ENCODE measurements at regions not wholly inside any gene's neighbourhood (a gene's known extent, or its start where the extent isn't known, plus 50 kb on each side); places are given as distances from the start of the nearest gene placed in this dataset.

GRCh38 chr9:75418518-75418917 lies 330.2 kb downstream of the OSTF1 start:
- Histone ChIP-seq H3F3A (replicated peaks; ENCODE audit: insufficient read depth) (no peaks in the 10 kb centered on the region), H4K20me1 (ENCODE audit: insufficient read depth) (no peaks in the 10 kb centered on the region), H3K36me3 (replicated peaks in 1 of 2; ENCODE audit: control insufficient read depth in 1 of 2, insufficient read depth in 2 of 2, low read length in 1 of 2) (no peaks in the 10 kb centered on the region), H3K27ac (ENCODE audit: low read depth in 2 of 2, low read length in 1 of 2) (no peak overlapping the region), H3K79me2 (ENCODE audit: insufficient read depth) (no peaks in the 10 kb centered on the region), H3K9me2 (no peaks in the 10 kb centered on the region), H3K4me1 (ENCODE audit: control insufficient read depth in 1 of 2, insufficient read depth in 2 of 2, low read depth in 1 of 2, low read length in 1 of 2) (no peaks in the 10 kb centered on the region), H2AFZ (ENCODE audit: low read depth) (no peak overlapping the region), H3K27me3 (ENCODE audit: insufficient read depth) (no peaks in the 10 kb centered on the region), H3K4me3 (ENCODE audit: low read depth in 2 of 2, low read length in 1 of 2) (no peak overlapping the region), H3K4me2 (no peak overlapping the region), H3K9me3 (no peaks in the 10 kb centered on the region), H3K9ac (no peak overlapping the region)
- no peak for TF ChIP-seq GATA2 (CRISPR knock-in tag; IDR thresholded peaks at IDR 0.05)
- no peak for TF ChIP-seq TAF1 (IDR thresholded peaks at IDR 0.05; ENCODE audit: borderline replicate concordance, low read depth, low read length)
- no peak for TF ChIP-seq FOXJ3 (CRISPR knock-in tag; IDR thresholded peaks at IDR 0.05)
- no peak for TF ChIP-seq CHD2 (IDR thresholded peaks at IDR 0.05; ENCODE audit: low read length, partially characterized antibody)
- no peak for TF ChIP-seq RXRA (IDR thresholded peaks at IDR 0.05; ENCODE audit: borderline replicate concordance, low read depth)
- no peak for TF ChIP-seq ZBTB33 (IDR thresholded peaks at IDR 0.05; ENCODE audit: borderline replicate concordance, low read depth)
- TF ChIP-seq SMC3 (IDR thresholded peaks at IDR 0.05; ENCODE audit: low read depth, low read length): no peak
- TF ChIP-seq, protein P1, sequence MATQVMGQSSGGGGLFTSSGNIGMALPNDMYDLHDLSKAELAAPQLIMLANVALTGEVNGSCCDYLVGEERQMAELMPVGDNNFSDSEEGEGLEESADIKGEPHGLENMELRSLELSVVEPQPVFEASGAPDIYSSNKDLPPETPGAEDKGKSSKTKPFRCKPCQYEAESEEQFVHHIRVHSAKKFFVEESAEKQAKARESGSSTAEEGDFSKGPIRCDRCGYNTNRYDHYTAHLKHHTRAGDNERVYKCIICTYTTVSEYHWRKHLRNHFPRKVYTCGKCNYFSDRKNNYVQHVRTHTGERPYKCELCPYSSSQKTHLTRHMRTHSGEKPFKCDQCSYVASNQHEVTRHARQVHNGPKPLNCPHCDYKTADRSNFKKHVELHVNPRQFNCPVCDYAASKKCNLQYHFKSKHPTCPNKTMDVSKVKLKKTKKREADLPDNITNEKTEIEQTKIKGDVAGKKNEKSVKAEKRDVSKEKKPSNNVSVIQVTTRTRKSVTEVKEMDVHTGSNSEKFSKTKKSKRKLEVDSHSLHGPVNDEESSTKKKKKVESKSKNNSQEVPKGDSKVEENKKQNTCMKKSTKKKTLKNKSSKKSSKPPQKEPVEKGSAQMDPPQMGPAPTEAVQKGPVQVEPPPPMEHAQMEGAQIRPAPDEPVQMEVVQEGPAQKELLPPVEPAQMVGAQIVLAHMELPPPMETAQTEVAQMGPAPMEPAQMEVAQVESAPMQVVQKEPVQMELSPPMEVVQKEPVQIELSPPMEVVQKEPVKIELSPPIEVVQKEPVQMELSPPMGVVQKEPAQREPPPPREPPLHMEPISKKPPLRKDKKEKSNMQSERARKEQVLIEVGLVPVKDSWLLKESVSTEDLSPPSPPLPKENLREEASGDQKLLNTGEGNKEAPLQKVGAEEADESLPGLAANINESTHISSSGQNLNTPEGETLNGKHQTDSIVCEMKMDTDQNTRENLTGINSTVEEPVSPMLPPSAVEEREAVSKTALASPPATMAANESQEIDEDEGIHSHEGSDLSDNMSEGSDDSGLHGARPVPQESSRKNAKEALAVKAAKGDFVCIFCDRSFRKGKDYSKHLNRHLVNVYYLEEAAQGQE (IDR thresholded peaks at IDR 0.05; ENCODE audit: low read depth, low read length): no peak
- no peak for TF ChIP-seq RAD21 (IDR thresholded peaks at IDR 0.05; ENCODE audit: low read length)
- TF ChIP-seq USF1 (IDR thresholded peaks at IDR 0.05; ENCODE audit: borderline replicate concordance, low read depth): no peak
- no peak for DNase-seq
- ChIA-PET CTCF (interaction anchor here (0.7 kb wide), 1 partner anchor 1055 kb away, joined by 3 read pairs; no protein-coding TSS in a partner anchor), POLR2A (no interaction called here)
- 30% methylated on average over 2 of the region's 2 CpGs for WGBS (ENCODE audit: low lambda C conversion rate)
